HG02884 (cell line): ENCODE measurements at regions not wholly inside any gene's neighbourhood (a gene's known extent, or its start where the extent isn't known, plus 50 kb on each side); places are given as distances from the start of the nearest gene placed in this dataset.

Source experiments
- ATAC-seq: cut with Tn5 transposase; IDR thresholded peaks from one replicate; pipeline ENCODE4 v1.9.1; 2021; ENCODE audit warnings: mild to moderate bottlenecking, moderate library complexity; ENCODE audit not compliant: unreplicated experiment

DNA sequence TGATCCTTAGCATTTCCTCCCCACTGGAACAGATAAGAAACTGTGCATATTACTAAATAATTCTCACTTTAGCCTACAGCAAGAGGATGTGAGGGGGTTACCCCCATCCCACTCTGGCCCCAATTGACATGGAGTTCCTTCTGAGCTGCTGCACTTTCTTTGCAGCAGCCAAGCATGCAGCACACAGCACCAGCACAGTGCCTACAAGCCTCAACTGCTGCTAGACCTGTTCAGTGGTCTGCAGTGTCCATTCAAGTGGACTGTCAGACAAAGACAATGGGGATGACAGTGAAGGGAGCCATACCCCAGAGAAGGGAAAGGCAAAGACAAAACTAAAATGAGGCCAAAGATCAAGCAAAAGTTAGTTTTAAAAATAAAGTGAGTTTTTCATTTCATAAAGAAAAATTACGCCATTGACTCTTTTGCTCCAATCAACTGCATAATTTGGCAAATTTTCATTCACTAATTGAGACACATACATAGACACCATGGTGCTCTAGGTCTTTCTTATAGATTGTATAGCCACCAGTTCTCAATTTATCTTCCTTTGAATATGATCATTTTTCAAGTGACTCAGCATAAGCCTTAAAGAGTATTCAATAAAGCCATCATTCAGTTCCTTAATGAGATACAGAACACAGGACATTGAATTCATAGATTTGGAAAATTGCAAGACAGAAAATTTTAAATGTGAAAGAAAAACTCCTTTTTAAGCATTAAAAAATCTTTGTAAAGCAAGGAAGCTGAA, 410.6 kb downstream of the HNRNPD start:
- no peak for ATAC-seq

DNA sequence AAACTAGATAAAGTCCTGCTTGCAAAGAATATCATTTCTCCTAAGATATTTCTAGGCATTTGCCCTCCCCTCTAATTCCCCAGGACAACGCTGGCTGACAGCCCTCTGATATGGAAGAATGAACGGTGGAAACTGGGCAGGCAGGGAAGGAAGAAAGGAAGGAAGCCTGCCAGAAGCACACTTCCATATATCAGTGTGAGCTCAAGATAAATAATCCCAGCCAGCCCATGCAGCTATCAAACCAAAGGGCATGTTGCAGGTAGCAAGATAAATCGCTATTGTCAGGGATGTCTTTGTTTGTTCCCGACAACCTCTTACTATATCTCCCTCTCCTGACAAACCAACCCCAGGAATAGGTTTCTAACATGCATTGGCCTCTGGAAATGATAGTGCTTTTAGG, 412.8 kb downstream of the HNRNPD start:
- no peak for ATAC-seq

DNA sequence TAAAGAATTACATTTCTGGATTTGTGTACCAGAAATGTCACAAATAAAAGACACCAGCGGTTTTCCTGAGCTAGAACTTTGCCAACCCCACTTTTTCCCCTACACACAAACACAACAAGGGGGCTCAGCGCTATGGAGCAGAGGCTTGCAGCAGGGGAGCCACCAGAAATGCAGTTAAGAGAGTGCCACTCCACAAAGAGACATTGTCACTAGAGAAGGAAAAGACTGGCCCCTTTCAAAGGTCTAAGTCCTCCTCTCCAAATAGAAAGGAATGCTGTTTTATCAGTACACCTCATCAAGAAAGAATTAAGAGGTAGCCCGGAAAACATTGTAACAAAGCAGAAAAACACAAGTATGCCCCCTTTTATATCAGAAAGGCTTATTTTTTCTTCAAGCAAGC, 419.5 kb downstream of the HNRNPD start:
- no peak for ATAC-seq

DNA sequence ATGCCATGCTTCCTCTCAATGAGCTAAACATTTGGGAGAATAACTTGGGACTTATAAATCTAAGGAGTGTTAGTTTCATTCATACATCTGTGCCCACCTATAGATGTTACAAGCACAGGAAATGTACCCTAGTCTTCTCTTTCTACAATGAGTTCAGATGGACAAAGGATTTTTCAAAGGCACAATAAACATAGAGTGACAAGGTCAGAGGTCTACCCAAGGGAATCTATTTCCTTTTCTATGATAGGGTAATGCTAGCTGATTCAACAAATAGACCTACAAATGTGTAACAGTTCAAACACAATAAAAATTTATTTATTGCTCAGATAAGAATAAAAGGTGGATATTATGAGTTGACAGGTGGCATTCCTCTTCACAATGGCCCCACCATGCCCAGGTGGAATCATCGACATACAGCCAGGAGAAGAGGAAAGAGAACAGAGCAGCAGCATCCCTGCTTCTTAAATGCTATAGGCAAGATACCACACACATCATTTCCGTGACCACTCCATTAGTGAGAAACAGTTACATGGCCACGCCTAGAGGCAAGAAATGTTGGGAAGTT, 421.8 kb downstream of the HNRNPD start:
- no peak for ATAC-seq

DNA sequence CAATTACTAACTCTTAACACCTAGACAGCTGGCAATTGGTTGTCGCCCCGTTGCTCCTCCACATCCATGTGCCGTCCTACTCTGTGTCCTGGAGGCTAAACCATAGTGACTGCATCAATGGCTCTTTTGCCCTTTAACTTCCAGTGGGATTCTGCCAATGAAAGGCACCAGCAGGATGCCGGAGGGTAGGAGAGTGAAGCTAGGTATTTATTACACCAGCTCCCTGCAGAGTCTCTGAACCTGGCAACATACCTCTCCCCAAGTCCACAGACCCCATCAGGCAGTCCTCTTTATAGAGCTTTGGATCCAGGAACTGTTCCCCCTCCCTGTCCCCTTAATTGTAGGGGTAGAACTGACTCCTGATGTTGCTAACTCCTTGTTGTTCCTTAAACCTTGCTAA, 426.8 kb downstream of the HNRNPD start:
- no peak for ATAC-seq

DNA sequence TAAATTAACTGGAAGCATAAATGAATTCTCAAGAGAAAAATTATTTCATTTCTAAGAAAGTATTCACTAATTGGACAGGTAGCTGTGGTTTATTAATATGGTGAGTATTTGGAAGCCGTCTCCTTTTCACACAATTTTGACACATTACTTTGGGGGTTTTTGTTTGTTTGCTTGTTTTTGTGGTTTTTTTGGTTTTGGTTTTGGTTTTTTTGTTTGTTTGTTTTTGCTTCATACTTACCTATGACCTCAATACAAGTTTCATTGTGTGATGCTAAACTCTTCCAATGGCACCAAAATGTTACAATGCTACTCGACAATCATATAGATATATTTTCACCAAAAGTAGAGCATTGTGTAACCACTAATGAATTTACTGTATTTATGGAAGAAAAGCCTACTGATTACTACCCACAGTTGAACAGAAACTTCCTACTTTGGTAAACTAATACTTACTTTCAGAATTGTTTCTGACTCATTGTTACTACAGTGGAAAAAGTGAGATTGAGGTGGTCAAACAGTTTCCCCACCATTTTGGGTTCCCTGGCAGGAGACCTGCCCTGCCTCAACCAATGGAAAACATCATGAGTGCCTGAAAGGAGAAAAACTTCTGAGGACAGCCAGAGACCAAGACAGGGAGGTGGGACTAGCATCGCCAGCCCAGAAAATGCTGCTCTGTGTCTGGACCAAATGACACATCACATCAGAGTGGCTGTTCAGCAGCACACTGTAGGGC, 443.1 kb downstream of the HNRNPD start:
- no peak for ATAC-seq

DNA sequence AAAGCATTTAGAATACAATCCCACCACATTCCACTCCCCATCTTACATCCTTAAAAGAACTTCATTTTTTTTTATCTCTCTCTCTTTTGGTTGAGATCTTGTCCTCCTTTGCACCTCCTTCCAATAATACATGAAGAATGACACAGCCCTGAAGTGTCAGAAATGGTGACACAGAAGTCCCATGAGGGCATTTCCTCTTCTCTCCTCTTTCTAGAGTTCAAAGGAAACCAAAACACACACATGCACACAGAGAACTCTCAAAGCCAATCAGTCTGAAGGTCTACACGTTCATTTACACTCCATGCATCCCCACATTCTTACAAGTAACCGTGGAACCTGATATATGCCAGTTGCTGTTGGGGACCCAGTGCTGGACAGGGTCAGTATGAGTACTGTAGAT, 450.7 kb downstream of the HNRNPD start:
- no peak for ATAC-seq

DNA sequence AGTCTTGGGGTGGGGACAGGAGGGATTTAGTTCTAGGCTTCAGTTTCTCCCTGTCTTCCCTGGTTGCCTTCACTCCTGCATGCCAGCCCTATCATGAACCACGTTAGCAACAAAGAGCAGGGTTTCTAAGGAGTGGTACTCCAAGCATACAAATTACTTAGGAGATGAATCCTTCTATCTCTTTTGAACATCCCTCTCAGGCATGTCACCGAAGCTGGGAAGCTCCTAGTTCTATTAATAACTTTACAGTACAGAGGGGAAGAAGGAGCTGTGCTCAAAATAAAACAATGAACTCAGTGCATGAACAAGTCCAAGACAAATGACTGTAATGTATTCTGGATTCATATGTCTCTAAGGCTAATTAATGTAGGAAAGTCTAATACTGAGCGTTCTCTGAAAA, 450.6 kb upstream of the RASGEF1B start:
- no peak for ATAC-seq

DNA sequence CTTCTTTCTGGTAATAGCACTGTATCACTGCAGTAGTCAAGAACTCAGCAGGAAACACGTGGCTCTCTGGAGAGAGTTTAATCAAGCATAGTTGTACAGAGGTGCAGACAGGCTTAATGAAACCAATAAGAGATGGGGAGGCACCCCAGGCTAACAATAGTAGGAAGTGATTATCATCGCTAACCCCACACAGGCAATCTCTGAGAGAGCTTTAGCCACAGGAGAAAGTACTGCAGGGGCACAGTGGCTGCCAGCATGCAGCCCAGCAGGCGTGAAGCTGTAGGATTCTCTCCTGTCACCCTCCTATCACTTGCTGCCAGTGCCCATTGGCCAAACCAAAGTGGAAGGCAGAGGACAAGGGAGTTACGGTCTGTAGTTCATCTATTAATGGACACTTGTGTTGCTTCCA, 450.0 kb upstream of the RASGEF1B start:
- ATAC-seq, result no peak

DNA sequence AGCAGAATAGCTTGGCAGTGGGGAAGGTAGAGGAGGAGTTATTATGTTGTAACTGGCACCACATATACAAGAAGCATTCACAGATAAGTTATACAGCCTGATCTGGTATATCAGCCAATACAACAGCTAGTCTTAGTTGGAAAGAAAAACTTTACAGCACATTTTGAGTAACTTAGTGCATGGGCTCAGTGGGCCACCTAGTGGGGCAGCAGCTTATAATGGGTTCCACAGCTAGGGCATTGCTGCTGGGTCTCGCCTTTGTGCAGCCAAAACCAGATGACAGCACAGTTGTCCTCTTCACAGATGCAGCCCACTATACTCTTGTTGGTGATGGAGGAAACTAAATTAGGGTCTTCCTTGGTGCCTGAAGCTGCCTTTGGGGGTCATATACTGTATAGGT, 448.1 kb upstream of the RASGEF1B start:
- ATAC-seq, result no peak

DNA sequence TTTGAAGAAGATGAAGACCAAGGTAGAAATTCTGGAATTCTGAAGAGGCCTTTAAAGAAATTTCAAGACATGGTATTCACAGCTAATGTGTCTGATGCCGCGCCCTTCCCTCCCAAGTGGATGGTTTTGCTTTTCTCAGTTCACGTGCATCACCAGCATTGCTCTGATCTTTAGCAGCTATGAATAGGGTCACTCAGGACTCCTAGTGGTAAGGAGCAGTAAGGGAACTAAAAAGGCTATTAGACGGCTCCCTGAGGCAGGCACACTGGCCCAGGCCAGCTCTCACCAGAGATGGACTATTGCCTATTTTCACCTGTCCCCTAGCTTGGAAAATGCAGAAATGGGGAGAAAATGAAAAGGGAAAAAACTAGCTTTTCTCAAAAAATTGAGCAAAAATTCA, 447.5 kb upstream of the RASGEF1B start:
- ATAC-seq, result peak; percentile 68

DNA sequence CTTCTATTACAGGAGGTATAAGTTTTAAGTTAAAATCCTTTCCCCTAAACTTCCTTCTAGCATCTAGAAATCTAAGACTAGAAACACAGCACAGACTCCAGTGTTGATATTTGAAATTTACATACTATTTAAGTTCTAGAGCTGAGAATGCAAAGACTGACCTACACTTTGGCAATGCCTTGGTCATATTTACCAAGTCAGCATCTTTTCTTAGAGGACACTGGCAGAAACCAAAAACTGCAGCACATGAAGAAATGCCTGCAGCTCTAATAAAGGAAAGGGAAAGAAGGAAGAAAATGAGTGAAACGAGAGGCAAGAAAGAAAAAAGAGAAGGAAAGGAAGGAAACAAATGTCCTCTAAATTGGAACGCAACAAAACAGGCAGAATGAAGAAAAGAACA, 443.7 kb upstream of the RASGEF1B start:
- ATAC-seq, result no peak

DNA sequence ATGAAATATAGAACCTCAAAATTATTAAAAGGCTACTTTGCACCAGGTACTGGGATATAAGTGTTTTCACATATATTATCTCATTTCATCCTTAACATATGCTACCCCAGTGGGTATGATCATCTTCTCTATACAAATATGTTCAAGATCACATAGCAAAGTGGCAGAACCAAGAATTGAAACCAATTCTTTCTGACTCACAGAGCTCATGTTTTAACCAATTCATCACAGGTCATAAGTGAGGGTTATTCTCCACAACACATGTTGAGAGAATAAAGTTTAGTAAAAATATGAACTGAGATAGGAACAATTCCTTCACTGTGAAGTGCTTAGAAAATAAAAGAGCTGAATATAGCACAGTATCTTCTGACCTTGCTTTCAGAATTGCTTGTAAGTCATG, 442.9 kb upstream of the RASGEF1B start:
- ATAC-seq, result no peak

DNA sequence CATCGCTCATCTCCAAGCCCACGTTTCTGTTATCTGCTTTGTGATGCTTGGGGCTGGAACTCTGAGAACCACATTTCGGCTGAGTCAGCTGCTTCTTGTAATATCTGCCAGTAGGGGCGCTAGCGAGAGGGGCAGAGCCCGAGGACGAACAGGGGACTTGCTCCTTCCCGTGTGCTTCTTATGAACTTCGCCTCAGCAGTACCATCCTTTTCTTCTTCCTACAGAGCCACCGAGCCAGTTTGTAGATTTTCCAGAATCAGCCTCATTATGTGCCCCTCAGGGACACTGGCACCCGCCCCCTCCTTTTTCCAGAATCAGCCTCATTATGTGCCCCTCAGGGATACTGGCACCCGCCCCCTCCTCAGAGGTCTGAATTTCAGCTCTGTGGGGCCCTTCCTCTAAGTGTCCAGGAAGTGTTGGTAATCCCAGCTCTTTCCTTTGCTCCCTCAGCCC, 441.7 kb upstream of the RASGEF1B start:
- ATAC-seq, result peak; percentile 85

DNA sequence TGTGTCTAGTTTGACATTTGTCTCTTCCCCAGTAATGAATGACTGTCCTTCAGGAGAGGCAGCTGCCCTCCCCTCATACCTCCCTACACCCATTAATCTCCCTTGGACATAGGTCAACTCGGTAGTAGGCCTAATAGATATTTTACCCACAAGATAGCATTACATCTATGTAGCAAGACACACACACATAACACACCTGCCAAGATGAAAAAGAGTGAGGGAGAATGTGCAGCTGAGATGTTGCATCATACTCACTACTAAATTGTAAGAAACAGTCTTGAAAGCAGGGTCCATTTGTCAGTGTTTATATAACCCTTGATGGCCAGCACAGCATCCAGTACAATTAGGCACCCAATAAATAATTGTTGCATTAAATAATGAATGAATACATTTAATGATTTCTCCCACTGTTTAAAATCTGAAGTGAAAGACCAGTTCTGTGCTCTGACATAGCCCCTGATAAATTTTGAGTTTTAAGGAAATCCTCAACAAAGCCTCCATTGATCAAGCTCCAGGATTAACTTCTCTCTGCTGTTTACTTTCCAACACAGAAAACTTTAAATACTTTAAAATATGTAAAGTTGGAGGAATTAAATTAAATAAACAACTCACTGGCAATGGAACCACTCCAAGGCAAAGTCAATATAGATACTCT, 440.8 kb upstream of the RASGEF1B start:
- no peak for ATAC-seq

DNA sequence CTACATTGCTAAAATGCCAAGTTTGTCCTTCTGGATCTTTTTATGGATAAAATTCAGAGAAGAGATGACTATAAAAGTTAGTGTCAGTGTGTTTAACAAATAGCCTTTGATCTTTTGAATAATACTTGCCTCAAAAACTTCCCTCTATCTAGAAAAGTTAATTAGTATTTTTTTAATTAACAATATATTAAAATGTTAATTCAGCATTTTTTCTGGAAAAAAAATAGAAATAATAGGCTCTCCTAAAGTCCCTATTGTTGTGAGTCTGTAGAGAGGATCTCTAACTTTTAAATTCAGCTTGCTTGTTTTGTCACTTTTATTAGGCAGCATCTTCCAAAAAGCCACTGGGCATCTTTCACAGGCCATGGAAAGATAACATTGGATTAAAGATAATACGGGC, 435.2 kb upstream of the RASGEF1B start:
- no peak for ATAC-seq

DNA sequence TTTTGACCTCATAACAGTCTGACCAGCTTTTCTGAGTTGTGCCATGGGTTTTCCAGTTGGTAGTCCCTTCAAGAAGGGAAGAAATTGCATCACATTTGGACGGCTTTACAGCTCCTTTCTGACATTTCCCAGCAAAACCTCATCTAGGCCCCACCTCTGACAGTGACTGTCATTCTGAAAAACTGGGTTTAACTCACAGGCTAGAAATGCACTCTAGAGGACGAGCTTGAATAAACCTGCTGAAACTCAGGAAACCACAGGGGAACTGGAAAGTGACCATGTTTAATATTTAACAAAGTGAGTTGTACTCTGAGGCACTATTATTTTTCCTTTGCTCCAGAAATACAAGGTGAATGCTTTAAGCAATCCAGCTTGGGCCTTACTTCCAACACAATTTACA, 434.3 kb upstream of the RASGEF1B start:
- ATAC-seq, result peak; percentile 99

DNA sequence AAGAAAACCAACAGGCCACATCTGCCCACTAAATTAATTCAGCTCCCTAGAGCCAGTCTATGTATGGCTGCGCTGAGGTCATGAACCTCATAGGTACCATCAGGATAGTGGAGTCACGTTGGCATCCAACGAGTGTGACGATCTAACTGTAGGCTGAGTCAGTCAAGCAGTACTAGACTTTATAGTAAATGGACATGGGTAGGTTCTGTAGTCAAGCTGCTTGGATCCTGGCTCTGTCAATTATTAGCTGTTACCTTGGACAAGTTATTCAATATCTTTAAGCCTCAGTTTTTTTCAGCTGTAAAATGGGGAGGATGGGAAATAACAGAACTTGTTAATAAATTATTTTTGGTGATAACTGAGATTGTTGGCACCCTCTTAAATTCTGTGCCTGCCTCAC, 432.4 kb upstream of the RASGEF1B start:
- ATAC-seq, result no peak

DNA sequence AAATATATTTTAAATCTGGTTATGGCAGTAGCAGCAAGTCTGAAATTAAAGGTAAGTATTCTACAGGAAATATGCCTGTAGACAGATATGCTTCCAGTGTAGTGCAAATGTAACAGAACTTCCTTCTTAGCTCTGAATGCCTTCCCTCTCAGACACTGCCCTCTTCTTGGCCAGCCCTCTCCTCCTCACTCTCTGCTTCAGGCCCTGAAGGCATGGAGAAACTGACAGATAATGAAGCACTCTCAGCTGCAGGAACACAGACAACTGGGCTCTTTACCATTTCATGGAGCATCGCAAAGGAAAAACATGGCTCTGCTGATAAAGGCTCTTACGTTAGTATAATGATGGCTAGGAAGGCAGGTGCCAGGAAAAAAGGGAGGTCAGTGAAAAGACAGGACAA, 431.5 kb upstream of the RASGEF1B start:
- ATAC-seq, result no peak

DNA sequence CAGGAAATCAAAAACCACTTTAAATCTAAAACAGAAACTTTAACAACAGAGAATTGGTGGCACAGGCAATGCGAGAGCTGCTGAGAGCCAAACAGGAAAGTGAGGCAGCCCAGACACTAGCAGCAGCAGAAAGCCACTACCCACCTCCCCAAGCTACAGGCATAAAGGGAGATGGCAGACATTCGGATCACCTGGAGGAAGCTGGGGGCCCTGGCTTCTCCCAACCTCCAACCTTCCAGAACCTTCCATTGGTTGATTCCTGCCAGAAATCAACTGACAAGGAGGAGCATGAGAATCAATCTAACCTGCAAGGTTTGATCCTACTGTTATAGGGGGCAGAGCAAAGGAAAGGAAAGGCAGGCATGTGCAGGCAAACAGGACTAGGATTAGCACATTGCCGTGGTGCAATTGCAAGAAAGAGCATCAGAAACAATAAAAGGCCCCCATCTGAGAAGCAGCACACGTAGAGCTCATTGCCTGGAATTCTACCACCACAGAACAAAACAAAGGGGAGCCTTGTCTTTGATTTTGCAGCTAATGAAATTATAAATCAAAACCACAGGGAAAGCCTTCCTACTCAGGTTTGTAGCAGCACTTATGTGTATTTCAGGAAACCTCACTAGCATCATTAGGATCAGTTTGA, 427.3 kb upstream of the RASGEF1B start:
- ATAC-seq, result no peak

DNA sequence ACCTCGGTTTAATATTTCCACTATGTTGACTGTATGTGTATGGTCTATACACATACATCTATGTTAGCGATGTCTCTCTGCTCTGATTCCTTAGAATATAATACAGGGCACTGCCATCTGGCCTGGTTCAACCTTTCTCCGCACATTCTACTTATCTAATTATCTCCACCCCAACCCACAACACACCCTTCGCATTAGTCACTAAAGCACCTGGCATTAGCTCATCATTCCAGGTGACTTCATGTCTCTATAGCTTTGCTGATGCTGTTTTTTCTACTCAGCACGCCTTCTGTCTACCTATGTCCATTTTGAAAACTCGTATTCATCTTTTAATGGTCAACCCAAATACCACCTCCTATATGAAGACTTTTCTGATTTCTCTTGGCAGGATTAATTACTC, 425.2 kb upstream of the RASGEF1B start:
- no peak for ATAC-seq
